ENCODE measurements at regions not wholly inside any gene's neighbourhood (a gene's known extent, or its start where the extent isn't known, plus 50 kb on each side); places are given as distances from the start of the nearest gene placed in this dataset.

DNA sequence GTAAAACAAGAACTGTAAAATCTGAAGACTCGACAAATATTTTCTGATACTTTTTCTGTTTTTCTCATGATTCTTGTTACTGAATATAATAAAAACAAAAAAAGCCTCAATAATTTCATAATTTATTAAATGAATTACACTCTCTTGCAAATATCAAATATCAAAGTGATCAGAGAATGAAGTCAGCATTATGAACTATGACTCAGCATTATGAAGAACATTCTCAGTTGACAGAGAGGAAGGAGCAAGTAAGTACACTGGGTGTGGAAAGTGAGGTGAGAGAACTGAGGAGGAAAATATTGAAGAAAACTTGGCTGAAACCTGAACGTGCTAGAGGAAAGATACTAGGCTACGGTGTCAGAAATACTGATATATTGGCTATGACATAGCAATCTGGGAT lies 529.5 kb downstream of the KCNT2 start:
- TF ChIP-seq, protein P1, sequence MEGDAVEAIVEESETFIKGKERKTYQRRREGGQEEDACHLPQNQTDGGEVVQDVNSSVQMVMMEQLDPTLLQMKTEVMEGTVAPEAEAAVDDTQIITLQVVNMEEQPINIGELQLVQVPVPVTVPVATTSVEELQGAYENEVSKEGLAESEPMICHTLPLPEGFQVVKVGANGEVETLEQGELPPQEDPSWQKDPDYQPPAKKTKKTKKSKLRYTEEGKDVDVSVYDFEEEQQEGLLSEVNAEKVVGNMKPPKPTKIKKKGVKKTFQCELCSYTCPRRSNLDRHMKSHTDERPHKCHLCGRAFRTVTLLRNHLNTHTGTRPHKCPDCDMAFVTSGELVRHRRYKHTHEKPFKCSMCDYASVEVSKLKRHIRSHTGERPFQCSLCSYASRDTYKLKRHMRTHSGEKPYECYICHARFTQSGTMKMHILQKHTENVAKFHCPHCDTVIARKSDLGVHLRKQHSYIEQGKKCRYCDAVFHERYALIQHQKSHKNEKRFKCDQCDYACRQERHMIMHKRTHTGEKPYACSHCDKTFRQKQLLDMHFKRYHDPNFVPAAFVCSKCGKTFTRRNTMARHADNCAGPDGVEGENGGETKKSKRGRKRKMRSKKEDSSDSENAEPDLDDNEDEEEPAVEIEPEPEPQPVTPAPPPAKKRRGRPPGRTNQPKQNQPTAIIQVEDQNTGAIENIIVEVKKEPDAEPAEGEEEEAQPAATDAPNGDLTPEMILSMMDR (IDR thresholded peaks at IDR 0.05; ENCODE audit: low read depth, low read length, poor library complexity, severe bottlenecking), result no peak
- no peak for TF ChIP-seq EZH2phosphoT487 (IDR thresholded peaks at IDR 0.05; ENCODE audit: borderline replicate concordance, low read length)
- H3F3A ChIP-seq (ENCODE audit: control insufficient read depth, insufficient read depth), result no peaks in the 10 kb centered on the region
- no peaks in the 10 kb centered on the region for H3K9me2 ChIP-seq (replicated peaks; ENCODE audit: control insufficient read depth, low read length)
- H3K4me2 ChIP-seq (ENCODE audit: low read length), result no peak overlapping the region
- H4K20me1 ChIP-seq (ENCODE audit: control insufficient read depth, insufficient read depth, low read depth, low read length), result no peaks in the 10 kb centered on the region
- H3K4me3 ChIP-seq (ENCODE audit: low read length), result no peak overlapping the region
- no peaks in the 10 kb centered on the region for H3K27me3 ChIP-seq (ENCODE audit: control insufficient read depth, low read length)
- no peaks in the 10 kb centered on the region for H3K9me3 ChIP-seq (ENCODE audit: control insufficient read depth, insufficient read depth, low read length)
- no peak overlapping the region for H3K27ac ChIP-seq (ENCODE audit: low read depth, low read length)
- no peaks in the 10 kb centered on the region for H3K79me2 ChIP-seq (ENCODE audit: control insufficient read depth, low read length)
- no peaks in the 10 kb centered on the region for H3K36me3 ChIP-seq (ENCODE audit: control insufficient read depth, low read length)
- no peaks in the 10 kb centered on the region for H3K4me1 ChIP-seq (ENCODE audit: control insufficient read depth, low read length)

DNA sequence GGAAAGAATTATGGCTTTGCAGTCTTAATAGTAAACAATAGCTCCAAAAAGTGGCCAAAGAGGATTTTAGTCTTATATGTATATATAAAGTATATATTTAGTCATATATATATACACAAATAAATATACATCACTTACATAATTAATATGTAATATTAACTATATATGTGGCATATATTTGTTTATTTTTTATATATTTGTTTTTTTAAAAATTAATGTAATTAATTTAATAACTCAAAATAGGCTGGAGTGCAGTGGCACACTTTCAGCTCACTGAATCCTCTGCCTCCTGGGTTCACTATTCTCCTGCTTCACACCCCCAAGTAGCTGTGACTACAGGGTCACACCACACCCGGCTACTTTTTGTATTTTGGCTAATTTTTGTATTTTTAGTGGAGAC lies 532.6 kb downstream of the KCNT2 start:
- H3K9me2 ChIP-seq (replicated peaks; ENCODE audit: control insufficient read depth, low read length), result no peaks in the 10 kb centered on the region
- no peaks in the 10 kb centered on the region for H3F3A ChIP-seq (ENCODE audit: control insufficient read depth, insufficient read depth)
- H3K4me3 ChIP-seq (ENCODE audit: low read length), result no peak overlapping the region
- H4K20me1 ChIP-seq (ENCODE audit: control insufficient read depth, insufficient read depth, low read depth, low read length), result no peaks in the 10 kb centered on the region
- H3K79me2 ChIP-seq (ENCODE audit: control insufficient read depth, low read length), result no peaks in the 10 kb centered on the region
- H3K4me2 ChIP-seq (ENCODE audit: low read length), result no peak overlapping the region
- no peak overlapping the region for H3K27ac ChIP-seq (ENCODE audit: low read depth, low read length)
- no peak for TF ChIP-seq EZH2phosphoT487 (IDR thresholded peaks at IDR 0.05; ENCODE audit: borderline replicate concordance, low read length)
- TF ChIP-seq, protein P1 (IDR thresholded peaks at IDR 0.05; ENCODE audit: low read depth, low read length, poor library complexity, severe bottlenecking), result no peak
- H3K9me3 ChIP-seq (ENCODE audit: control insufficient read depth, insufficient read depth, low read length), result no peaks in the 10 kb centered on the region
- H3K4me1 ChIP-seq (ENCODE audit: control insufficient read depth, low read length), result no peaks in the 10 kb centered on the region
- H3K27me3 ChIP-seq (ENCODE audit: control insufficient read depth, low read length), result no peaks in the 10 kb centered on the region
- no peaks in the 10 kb centered on the region for H3K36me3 ChIP-seq (ENCODE audit: control insufficient read depth, low read length)

DNA sequence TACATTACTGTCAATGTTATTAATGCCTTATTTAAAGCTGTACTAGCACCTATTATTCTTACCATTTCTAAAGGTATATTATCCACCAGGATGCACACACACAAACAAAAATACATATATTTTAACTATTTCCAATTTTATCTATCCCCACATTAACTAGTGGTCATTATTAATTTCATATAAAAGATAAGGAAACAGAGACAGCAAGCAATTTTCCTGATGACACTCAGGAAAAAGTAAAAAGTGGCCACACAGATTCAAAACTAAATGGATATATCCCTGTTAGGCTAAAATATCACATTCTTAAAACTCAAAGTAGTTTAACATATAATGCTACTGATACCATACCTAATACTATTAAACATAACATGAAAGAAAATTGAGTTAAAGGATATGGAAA lies 534.1 kb downstream of the KCNT2 start:
- H3K9me3 ChIP-seq (ENCODE audit: control insufficient read depth, insufficient read depth, low read length), result no peaks in the 10 kb centered on the region
- no peaks in the 10 kb centered on the region for H3F3A ChIP-seq (ENCODE audit: control insufficient read depth, insufficient read depth)
- no peaks in the 10 kb centered on the region for H3K27me3 ChIP-seq (ENCODE audit: control insufficient read depth, low read length)
- TF ChIP-seq, protein P1 (IDR thresholded peaks at IDR 0.05; ENCODE audit: low read depth, low read length, poor library complexity, severe bottlenecking), result no peak
- TF ChIP-seq EZH2phosphoT487 (IDR thresholded peaks at IDR 0.05; ENCODE audit: borderline replicate concordance, low read length), result no peak
- H3K36me3 ChIP-seq (ENCODE audit: control insufficient read depth, low read length), result no peaks in the 10 kb centered on the region
- no peaks in the 10 kb centered on the region for H3K79me2 ChIP-seq (ENCODE audit: control insufficient read depth, low read length)
- H3K4me2 ChIP-seq (ENCODE audit: low read length), result no peak overlapping the region
- H3K9me2 ChIP-seq (replicated peaks; ENCODE audit: control insufficient read depth, low read length), result no peaks in the 10 kb centered on the region
- no peaks in the 10 kb centered on the region for H4K20me1 ChIP-seq (ENCODE audit: control insufficient read depth, insufficient read depth, low read depth, low read length)
- no peaks in the 10 kb centered on the region for H3K4me1 ChIP-seq (ENCODE audit: control insufficient read depth, low read length)
- H3K4me3 ChIP-seq (ENCODE audit: low read length), result no peak overlapping the region
- H3K27ac ChIP-seq (ENCODE audit: low read depth, low read length), result no peak overlapping the region

DNA sequence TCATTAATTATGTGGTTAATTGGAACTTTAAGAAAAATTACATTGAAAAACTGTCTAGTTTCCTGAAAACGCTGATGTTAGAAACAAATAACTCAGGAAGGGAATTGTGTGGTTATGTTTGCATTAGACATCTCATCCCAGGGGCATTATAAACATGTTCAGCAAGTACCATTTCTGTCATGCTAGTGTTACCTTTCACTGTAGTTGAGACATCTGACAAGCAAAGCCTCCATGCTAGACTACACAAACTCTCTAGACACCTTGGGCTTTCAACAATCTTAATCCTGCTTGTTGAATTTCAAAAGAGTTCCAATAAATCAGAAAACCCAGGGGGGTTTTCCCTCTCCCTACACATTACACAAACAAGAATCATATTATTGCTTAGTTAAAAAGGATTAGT lies 536.8 kb downstream of the KCNT2 start:
- H3F3A ChIP-seq (ENCODE audit: control insufficient read depth, insufficient read depth), result no peaks in the 10 kb centered on the region
- no peaks in the 10 kb centered on the region for H4K20me1 ChIP-seq (ENCODE audit: control insufficient read depth, insufficient read depth, low read depth, low read length)
- no peak overlapping the region for H3K4me2 ChIP-seq (ENCODE audit: low read length)
- H3K9me2 ChIP-seq (replicated peaks; ENCODE audit: control insufficient read depth, low read length), result no peaks in the 10 kb centered on the region
- H3K27ac ChIP-seq (ENCODE audit: low read depth, low read length), result no peak overlapping the region
- H3K9me3 ChIP-seq (ENCODE audit: control insufficient read depth, insufficient read depth, low read length), result no peaks in the 10 kb centered on the region
- no peaks in the 10 kb centered on the region for H3K27me3 ChIP-seq (ENCODE audit: control insufficient read depth, low read length)
- H3K4me3 ChIP-seq (ENCODE audit: low read length), result no peak overlapping the region
- no peaks in the 10 kb centered on the region for H3K4me1 ChIP-seq (ENCODE audit: control insufficient read depth, low read length)
- H3K79me2 ChIP-seq (ENCODE audit: control insufficient read depth, low read length), result no peaks in the 10 kb centered on the region
- no peaks in the 10 kb centered on the region for H3K36me3 ChIP-seq (ENCODE audit: control insufficient read depth, low read length)
- TF ChIP-seq EZH2phosphoT487 (IDR thresholded peaks at IDR 0.05; ENCODE audit: borderline replicate concordance, low read length), result no peak
- TF ChIP-seq, protein P1 (IDR thresholded peaks at IDR 0.05; ENCODE audit: low read depth, low read length, poor library complexity, severe bottlenecking), result no peak
